ENCODE measurements at regions not wholly inside any gene's neighbourhood (a gene's known extent, or its start where the extent isn't known, plus 50 kb on each side); places are given as distances from the start of the nearest gene placed in this dataset.
"Not testable (repeated sequence)": the region's sequence is repeated elsewhere in the genome, so short reads cannot be mapped to it uniquely, and the experiment has no call there.

DNA sequence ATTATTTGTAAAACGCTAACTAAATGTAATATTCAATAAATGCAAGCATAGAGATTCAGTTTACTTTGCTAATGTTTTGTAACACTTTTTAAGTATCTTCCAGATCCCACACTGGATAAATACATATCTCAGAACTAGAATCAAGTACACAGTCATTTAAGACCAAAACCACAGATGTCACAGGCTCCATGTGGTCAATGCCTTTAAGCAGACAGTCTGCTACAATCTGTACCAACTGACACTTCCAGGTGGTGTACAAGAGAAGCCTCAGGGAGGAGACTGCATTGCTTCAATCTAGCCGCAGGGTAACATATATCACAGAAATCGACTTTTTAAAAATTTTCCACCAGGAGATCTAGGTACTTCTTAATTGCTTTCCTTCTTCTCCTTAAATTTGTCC is 229.6 kb upstream of the DIAPH2 start:
- H3K4me3 ChIP-seq = no peak overlapping the region
- H3K27me3 ChIP-seq = no peaks in the 10 kb centered on the region
- no peaks in the 10 kb centered on the region for H3K9me3 ChIP-seq
- H3K36me3 ChIP-seq = no peaks in the 10 kb centered on the region
- no peak for DNase-seq

DNA sequence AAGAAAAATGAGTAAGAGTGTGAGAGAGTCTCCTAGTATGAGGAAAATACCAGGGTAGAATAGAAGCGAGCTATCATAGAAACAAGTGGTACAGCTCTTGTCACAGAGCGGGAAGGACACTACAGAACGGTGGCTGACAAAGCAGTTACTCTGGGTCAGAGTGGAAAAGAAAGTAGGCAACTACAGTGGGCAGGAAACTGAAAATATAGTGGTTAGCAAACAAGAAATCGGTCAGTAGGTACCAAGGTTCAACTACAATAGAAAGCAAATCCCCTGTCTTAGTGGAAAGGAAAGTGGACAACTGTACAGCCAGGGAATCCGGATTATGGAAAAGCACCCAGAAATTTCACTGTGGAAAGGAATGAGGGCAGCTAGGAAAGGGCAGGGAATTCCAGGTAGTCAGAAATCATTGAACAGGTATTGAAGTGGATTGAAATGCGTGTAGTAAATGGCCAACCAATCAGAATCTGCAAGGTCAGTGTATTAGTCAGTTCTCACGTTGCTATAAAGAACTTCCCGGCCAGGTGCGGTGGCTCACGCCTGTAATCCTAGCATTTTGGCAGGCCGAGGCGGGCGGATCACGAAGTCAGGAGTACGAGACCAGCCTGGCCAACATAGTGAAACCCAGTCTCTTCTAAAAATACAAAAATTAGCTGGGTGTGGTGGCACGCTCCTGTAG is 219.6 kb upstream of the DIAPH2 start:
- no peak for DNase-seq
- Histone ChIP-seq H3K9me3 (no peaks in the 10 kb centered on the region), H3K27me3 (no peaks in the 10 kb centered on the region), H3K4me3 (no peak overlapping the region), H3K36me3 (no peaks in the 10 kb centered on the region)

DNA sequence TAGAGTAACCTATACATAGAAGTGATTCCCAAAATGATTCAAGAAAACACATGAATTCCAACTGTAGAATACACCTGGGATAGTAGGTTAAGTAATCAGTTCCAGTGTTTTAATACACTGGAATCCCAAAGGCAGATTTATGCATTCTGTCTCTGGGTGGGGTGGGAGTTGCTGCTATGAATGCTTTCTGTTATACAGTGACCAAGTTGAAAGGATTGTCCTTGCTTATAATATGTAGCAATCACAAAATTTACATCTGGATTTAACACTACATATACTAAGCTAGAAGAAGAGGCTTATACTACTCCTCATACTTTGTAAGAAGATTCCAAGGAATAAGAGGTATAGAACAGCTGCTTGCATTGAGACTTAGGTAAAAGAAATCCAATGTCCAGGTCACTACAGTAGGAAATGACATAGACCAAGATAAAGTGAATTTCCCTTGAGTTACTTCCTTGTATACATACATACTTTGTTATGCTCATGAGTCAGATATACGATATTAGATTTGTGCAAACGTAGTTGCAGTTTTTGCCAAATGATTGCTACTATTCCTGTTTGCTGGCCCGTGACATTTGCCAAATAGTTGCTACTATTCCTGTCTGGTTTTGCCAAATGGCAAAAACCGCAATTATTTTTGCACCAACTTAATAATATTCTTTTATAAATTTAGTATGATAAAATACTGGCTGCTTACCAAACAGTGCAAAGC is 210.5 kb upstream of the DIAPH2 start:
- Histone ChIP-seq H3K4me3 (no peak overlapping the region), H3K27me3 (no peaks in the 10 kb centered on the region), H3K9me3 (no peaks in the 10 kb centered on the region), H3K36me3 (no peaks in the 10 kb centered on the region)
- peak; percentile 43 for DNase-seq

DNA sequence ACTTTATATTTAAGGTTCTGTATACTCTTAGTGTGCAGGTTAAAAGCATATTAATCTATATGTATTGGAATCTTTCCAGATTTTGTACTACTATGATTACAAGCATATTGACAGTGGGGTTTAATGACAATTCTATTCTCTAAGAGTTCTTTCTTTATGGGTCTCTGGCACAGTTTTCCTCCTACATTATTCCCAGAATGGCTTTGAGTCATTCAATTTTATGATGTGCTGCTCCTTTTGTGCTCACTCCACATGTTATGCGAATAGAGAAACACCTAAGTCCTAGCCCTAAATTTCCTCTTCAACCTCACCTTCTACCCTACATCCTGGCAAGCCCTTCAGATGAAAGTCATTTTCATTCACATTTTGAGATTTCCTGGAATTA is 209.9 kb upstream of the DIAPH2 start:
- DNase-seq = no peak
- H3K27me3 ChIP-seq = no peaks in the 10 kb centered on the region
- H3K9me3 ChIP-seq = no peaks in the 10 kb centered on the region
- no peak overlapping the region for H3K4me3 ChIP-seq
- no peaks in the 10 kb centered on the region for H3K36me3 ChIP-seq

DNA sequence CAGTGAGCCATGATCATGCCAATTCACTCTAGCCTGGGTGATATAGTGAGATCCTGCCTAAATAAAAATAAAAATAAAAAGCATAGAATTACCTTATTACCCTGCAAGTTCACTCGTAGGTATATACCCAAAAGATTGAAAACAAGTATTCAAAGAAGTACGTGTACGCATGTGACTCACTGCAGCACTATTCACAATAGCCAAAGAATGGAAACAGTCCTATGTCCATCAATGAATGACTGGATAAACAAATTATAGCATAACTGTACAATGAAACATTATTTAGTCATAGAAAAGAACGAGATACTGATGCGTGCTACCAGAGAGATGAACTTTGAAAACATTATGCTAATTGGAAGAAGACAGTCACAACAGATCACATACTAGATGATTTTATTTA is 204.6 kb upstream of the DIAPH2 start:
- no peak for DNase-seq
- H3K9me3 ChIP-seq = no peaks in the 10 kb centered on the region
- no peaks in the 10 kb centered on the region for H3K36me3 ChIP-seq
- no peaks in the 10 kb centered on the region for H3K27me3 ChIP-seq
- no peak overlapping the region for H3K4me3 ChIP-seq

DNA sequence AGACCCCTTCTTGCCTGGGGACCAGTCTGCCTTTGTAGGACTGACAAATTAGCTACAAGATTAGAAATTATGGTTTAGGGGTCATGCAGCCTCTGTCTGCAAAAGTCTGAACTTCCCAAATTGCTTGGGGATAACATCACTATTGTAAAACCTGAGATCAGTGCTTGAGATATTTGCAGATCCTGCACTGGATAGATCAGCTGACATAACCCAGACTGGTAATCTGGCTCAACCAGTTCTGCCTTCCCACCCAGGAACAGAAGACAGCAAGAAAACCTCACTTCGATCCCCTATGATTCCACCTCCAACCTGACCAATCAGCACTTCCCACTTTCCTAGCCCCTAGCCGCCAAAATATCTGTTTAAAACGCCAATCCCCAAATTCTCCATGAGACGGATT is 202.8 kb upstream of the DIAPH2 start:
- H3K27me3 ChIP-seq = no peaks in the 10 kb centered on the region
- H3K36me3 ChIP-seq = no peaks in the 10 kb centered on the region
- no peak for DNase-seq
- no peaks in the 10 kb centered on the region for H3K9me3 ChIP-seq
- H3K4me3 ChIP-seq = no peak overlapping the region

DNA sequence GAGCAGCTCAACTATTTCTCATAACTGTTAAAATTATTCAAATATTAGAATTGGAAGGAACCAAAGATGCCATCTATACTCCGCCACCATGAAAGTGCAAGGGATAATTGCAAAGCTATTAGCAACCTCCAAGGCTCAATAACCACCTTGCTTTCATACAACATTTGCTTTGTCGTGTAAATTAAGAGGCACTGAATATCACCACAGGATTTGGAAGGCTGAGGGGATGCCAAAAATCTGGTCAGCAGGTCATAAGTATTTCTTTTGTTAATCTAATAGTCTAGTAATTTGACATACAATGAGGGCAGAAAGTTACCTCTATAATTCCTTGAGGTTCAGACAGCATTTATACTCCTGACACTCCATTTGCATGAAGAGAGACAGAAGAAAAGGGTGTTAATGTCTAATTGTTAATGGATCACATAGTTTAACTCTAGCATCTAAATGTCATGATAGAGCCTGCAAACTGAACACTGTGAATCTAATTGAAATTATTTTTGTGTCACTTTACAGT is 200.9 kb upstream of the DIAPH2 start:
- Histone ChIP-seq H3K27me3 (no peaks in the 10 kb centered on the region), H3K9me3 (no peaks in the 10 kb centered on the region), H3K36me3 (no peaks in the 10 kb centered on the region), H3K4me3 (no peak overlapping the region)
- DNase-seq = no peak

DNA sequence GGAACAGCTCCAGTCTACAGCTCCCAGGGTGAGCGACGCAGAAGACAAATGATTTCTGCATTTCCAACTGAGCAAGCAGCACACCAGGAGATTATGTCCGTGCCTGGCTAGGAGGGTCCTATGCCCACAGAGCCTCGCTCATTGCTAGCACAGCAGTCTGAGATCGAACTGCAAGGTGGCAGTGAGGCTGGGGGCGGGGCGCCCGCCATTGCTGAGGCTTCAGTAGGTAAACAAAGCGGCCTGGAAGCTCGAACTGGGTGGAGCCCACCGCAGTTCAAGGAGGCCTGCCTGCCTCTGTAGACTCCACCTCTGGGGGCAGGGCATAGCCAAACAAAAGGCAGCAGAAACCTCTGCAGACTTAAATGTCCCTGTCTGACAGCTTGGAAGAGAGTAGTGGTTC is 198.0 kb upstream of the DIAPH2 start:
- H3K36me3 ChIP-seq, H3K9me3 ChIP-seq, H3K27me3 ChIP-seq, DNase-seq, H3K4me3 ChIP-seq: not testable (repeated sequence)

DNA sequence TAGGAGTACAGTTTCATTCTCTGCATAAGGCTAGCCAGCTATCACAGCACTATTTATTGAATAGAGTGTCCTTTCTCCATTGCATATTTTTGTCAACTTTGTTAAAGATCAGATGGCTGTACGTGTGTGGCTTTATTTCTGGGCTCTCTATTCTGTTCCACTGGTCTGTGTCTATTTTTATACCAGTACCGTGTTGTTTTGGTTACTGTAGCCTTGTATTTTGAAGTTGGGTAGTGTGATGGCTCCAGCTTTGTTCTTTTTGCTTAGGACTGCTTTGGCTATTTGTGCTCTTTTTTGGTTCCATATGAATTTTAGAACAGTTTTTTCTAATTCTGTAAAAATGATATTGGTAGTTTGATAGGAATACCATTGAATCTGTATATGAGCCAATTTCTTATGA is 182.1 kb upstream of the DIAPH2 start:
- DNase-seq = no peak
- Histone ChIP-seq H3K4me3 (no peak overlapping the region), H3K36me3 (no peaks in the 10 kb centered on the region), H3K9me3 (no peaks in the 10 kb centered on the region), H3K27me3 (no peaks in the 10 kb centered on the region)

DNA sequence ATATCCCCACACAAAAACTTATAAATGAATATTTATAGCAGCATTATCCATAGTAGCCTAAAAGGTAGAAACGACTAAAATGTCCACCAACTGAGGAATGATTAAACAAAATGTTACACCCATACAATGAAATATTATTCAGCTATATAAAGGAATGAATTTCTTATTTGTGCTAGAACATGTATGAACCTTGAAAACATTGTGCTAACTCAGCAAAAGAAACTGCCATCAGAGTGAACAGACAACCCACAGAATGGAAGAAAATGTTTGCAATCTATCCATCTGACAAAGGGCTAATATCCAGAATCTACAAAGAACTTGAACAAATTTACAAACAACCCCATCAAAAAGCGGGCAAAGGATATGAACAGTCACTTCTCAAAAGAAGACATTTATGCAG is 155.3 kb upstream of the DIAPH2 start:
- not testable (repeated sequence) for H3K27me3 ChIP-seq

DNA sequence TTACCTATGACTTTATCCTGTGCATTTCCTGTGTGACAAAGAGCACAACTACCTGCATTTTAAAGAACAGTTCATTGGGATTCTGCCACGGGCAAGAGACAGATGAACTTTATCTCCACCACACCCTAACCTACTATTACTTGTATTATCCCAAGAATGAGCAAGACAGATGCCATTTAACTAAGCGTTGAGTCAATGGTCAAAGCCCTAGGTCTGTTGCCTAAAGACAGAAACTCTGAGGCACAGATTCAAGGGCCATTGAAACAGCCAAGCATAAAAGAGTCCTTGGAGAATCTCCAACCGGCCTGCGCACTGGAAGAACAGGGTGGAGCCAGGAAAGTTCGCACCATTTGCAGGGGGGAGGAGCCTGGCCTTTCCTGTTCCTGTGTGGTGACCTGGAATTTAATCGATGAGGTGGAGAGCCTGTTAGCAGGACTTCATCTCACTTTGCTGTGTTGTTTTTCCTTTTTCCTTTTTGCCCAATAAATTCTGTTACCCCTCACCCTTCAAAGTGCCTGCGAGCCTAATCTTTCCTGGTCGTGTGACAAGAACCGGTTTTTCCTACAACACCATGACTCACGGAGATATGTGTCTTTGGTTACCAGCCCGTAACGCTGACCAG is 146.4 kb upstream of the DIAPH2 start:
- DNase-seq = peak; percentile 0
- Histone ChIP-seq H3K27me3 (no peaks in the 10 kb centered on the region), H3K4me3 (no peak overlapping the region), H3K36me3 (no peaks in the 10 kb centered on the region), H3K9me3 (no peaks in the 10 kb centered on the region)

More for the DNA sequence above, 155.3 kb upstream of the DIAPH2 start:
- not testable (repeated sequence) for H3K36me3 ChIP-seq, H3K9me3 ChIP-seq, DNase-seq, H3K4me3 ChIP-seq

DNA sequence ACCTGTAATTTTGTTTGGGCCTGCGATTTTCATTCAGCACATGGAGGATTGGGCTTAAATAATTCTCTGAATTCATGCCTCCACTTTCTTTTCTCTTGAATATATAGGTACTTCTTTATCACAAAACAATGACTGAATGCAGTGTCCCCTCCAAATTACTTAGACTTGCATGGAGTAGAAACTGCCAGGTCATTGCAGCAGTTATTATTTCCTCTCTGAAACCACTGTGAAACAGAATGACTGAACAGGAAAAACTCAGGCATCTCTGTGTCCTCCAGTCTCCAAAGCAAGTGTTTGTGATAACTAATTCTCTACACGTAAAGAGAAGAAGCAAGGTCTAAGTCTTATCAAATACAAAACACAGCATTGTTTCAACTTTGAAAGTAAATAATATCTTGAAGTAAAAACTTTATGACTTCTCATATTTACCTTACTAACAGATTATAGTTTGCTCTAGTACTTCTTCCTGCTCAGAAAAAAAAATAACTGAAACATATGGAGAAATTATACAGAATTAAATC is 144.5 kb upstream of the DIAPH2 start:
- H3K4me3 ChIP-seq = no peak overlapping the region
- no peak for DNase-seq
- H3K27me3 ChIP-seq = no peaks in the 10 kb centered on the region
- H3K36me3 ChIP-seq = no peaks in the 10 kb centered on the region
- no peaks in the 10 kb centered on the region for H3K9me3 ChIP-seq

DNA sequence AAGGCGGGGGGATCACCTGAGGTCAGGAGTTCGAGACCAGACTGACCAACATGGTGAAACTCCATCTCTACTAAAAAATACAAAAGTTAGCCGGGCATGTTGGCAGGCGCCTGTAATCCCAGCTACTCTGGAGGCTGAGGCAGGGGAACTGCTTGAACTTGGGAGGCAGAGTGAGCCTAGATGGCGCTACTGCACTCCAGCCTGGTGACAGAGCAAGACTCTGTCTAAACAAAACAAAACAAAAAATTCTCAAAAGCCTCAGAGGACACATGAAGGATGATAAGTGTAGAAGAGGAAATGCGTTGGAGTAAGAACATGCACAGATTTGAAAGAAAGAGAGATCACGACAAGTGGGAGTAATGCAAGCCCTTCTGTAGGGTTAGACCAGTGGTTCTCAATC is 138.4 kb upstream of the DIAPH2 start:
- H3K27me3 ChIP-seq, H3K9me3 ChIP-seq: not testable (repeated sequence)
- DNase-seq = peak; percentile 0

DNA sequence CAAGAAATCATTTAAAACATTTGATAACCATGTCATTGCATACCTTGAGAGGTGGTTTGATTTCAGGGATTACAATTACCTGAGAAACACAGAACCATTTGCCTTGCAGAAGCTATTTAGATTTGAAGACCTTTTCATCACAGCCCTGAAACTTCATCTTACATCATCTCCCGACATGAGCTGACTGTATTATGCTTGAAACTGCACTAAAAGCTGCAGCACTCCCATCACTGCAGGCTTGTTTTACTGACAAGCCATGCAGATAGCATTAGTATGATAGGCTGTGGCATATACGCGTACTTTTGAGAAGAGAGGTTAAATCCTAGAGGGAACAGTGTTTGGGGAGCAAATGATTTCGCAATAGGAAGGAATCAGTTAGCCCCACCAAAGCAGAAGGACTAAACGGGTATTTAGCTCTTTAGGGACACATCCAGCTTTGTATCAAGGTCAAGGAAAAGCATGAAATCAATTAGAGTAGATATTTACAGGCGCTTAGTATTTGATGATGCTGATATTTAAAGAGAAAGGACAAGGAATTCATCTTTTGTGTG is 133.2 kb upstream of the DIAPH2 start:
- no peak for DNase-seq
- no peaks in the 10 kb centered on the region for H3K27me3 ChIP-seq
- H3K4me3 ChIP-seq = no peak overlapping the region
- H3K9me3 ChIP-seq = no peaks in the 10 kb centered on the region
- no peaks in the 10 kb centered on the region for H3K36me3 ChIP-seq

More for the DNA sequence above, 138.4 kb upstream of the DIAPH2 start:
- H3K4me3 ChIP-seq, H3K36me3 ChIP-seq: not testable (repeated sequence)

DNA sequence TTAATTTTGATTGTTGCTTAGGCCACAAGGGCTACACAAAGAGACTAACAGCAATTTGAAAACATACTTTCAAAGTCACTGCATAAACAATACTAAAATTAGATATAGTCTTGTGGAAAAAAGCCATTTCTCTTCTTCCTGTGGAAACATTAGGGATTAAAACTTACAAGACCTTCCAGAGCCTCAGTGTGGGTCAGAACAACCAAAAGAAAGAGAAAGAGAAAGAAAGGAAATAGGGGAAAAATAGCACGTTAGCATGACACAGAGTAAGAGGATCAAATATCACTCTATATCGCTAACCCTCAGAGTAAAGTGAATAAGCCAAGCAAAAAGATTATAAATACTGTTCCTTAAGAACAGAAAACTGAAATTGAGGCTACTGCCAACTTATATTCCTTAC is 127.8 kb upstream of the DIAPH2 start:
- no peak for DNase-seq
- H3K4me3 ChIP-seq = no peak overlapping the region
- no peaks in the 10 kb centered on the region for H3K27me3 ChIP-seq
- no peaks in the 10 kb centered on the region for H3K9me3 ChIP-seq
- no peaks in the 10 kb centered on the region for H3K36me3 ChIP-seq

DNA sequence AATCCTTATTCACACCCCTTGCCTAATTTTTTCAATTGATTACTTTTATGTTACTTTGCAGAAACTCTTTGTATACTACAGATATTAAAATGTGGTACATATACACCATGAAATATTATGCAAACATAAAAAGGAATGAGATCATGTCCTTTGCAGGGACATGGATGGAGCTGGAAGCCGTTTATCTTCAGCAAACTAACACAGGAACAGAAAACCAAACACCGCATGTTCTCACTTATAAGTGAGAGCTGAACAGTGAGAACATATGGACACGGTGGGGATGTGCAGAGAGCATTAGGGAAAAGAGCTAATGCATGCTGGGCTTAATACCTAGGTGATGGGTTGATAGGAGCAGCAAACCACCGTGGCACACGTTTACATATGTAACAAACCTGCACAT is 123.5 kb upstream of the DIAPH2 start:
- not testable (repeated sequence) for H3K9me3 ChIP-seq, H3K4me3 ChIP-seq, H3K27me3 ChIP-seq, DNase-seq, H3K36me3 ChIP-seq

DNA sequence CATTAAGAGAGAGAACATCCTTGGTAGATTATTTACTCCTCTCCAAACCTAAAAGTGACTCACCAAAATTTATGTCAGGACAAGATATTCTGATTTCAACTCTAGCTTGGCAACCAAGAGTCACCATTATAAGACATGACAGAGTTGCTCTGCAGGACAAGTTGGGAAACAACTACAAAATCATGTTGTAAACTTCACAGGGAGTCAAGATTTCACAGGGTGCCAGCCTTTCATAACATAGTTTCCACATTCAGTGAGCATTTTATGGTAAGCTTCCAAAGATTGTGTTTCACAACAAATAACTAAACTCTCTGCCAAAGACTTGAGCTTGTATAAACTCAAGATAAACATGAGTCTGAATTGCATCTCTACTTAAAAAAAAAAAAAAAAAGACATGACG is 121.0 kb upstream of the DIAPH2 start:
- no peaks in the 10 kb centered on the region for H3K27me3 ChIP-seq
- no peak overlapping the region for H3K4me3 ChIP-seq
- H3K36me3 ChIP-seq = no peaks in the 10 kb centered on the region
- DNase-seq = peak; percentile 9
- H3K9me3 ChIP-seq = no peaks in the 10 kb centered on the region

Measured in MG63 (cell line).